ENCODE measurements at regions not wholly inside any gene's neighbourhood (a gene's known extent, or its start where the extent isn't known, plus 50 kb on each side); places are given as distances from the start of the nearest gene placed in this dataset.

DNA sequence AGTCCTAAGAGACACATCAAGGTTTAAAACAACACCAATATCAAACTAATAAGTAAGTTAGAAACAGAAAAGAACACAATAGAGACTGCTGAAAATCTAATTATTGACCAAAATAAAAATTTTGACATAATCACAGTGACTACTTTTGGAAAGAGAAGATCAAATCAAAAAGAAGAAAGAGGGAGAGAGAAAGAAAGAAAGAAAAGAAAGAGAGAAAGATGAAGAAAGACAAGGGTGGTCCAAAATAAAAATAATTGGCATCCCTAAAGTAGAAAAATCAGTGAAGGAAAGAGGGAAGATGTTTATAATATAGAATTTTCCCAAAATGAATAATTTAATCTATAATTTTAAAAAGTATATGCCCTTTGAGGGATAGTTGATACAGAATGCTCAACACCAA lies 118.8 kb upstream of the VIPR2 start:
- no peak for DNase-seq (ENCODE audit: low spot score)

DNA sequence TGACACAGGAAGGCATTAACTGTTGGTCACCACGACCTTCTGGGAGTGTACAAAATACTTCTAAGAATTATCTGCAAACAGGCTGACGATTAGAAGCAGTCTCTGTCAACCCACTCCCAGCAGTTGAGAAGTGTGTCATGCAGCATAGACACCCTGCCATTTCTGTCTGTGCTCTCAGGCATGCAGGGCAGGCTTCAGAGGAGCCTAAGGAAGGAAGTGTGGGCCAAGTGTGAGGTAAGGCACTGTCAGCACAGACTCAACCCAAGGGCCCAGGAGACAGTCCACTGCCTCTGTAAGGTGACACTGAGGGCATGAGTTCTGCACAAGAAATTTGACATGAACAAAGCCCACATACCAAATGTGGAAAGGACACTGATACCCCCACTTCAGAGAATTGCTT lies 109.0 kb upstream of the VIPR2 start:
- no peak for DNase-seq (ENCODE audit: low spot score)

DNA sequence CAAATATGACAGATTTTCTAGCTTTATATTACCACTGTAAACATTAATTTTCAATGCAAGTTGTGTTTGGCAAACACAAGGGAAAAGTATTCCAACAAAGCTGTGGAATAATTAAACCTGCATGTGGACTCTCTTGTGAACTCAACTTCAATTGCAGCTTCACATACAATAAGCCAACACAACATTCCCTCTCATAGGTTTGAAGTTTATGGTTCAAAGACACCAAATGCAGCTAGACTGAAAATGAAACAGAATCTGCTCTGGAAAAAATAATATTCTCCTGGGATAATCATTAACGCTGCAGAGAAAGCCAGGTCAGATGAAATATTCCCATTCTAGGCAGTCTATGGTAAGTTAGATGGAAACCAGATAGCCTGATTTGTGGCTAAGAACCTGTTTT lies 105.8 kb upstream of the VIPR2 start:
- no peak for DNase-seq (ENCODE audit: low spot score)

DNA sequence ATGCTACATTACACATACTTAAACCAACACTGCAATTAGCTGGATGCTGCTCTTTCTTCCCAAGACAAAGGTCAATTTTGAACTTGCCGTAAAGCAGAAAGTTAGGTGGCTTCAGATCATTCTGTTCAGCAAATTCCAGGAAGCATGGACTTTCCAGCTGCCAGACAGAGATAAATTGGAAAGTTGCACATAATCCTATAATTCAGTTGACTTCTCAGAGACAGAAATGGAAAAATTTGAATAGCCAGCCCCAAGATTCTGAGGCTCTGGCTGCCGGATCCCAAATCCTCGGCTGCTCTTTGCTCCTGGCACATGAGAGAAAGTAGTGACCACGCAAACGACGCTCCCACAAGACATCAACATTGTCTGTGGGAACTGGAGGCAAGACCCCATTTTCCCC lies 105.0 kb upstream of the VIPR2 start:
- DNase-seq (ENCODE audit: low spot score), result no peak

GRCh38 chr7:159247910-159248309 lies 103.2 kb upstream of the VIPR2 start:
- DNase-seq (ENCODE audit: low spot score), result no peak

- no peak for DNase-seq (ENCODE audit: low spot score)
Measured at GRCh38 chr7:159246702-159247480, 102.2 kb upstream of the VIPR2 start.

DNA sequence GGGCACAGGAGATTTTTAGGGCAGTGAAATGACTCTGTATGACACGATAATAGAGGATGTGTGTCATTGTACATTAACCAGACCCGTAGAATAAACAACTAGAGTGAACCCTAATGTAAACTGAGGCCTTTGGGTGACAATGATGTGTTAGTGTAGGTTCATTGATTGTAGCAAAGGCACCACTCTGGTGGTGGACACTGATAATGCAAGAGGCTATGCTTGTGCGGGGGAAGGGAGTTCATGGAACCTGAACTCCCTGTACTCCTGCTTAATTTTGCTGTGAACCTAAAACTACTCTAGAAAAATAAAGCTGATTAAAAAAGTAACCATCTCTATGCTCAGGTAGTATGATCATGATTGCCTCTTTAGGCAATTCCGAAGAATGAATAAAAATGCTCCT lies 96.3 kb upstream of the VIPR2 start:
- peak; percentile 22 for DNase-seq (ENCODE audit: low spot score)

- no peak for DNase-seq (ENCODE audit: low spot score)
Measured at GRCh38 chr7:159239028-159239427, 94.4 kb upstream of the VIPR2 start.

DNA sequence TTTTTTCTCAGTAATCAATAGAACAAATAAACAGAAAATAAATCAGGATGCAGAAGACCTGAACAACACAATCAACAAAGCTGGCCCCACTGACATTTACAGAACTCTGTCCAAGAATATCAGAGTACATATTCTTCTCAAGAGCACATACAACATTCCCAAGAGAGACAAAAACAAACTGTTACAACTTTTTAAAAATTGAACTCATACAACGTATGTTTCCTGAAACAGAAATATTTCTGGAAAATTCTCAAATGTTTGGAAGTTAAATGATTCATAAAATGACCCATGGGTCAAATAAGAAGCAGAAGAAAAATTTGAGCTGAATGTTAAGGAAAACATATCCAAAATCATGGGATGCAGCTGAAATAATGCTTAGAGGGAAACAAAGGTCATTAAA lies 93.9 kb upstream of the VIPR2 start:
- no peak for DNase-seq (ENCODE audit: low spot score)

GRCh38 chr7:159237022-159237653 lies 92.5 kb upstream of the VIPR2 start:
- DNase-seq (ENCODE audit: low spot score), result no peak

- DNase-seq (ENCODE audit: low spot score), result no peak
Measured at GRCh38 chr7:159231017-159231416, 86.3 kb upstream of the VIPR2 start.

DNA sequence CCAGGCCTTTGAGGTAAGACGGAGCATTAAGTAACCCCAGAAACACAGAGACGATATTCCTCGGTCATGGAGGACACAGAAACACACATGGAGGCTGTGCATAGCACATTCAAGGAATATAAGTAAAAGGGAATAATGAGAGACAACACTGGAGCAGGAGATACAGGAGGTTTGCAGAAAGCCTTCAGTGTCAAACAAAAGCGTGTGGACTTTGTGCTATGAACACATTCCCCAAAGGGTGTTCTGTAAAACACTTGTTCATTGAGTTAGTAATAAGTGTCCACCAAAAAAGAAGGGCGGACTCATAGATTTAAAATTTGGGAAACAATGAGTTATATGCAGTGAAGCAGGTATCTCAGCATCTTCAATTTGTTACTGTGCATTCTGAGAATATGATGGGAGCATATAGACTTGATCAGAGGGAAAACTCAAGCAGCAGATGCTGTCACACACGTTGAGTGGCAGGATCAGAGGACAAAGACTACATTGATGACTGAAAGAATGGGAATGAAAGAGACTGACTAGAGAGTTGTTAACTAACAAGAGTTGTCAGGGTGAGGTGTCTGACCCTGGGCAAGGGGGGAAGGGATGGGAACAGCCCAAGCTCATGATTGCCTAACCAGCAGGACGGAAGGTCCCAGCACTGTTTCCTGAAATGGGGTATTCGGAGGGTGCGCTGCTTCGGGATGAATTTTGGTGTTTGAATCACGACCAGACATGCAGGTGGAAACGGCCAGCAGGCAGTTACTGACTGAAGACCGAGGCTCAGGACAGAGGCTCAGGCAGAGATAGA lies 85.2 kb upstream of the VIPR2 start:
- no peak for DNase-seq (ENCODE audit: low spot score)

- DNase-seq (ENCODE audit: low spot score), result peak; percentile 48
Measured at GRCh38 chr7:159227433-159227832, 82.8 kb upstream of the VIPR2 start.

DNA sequence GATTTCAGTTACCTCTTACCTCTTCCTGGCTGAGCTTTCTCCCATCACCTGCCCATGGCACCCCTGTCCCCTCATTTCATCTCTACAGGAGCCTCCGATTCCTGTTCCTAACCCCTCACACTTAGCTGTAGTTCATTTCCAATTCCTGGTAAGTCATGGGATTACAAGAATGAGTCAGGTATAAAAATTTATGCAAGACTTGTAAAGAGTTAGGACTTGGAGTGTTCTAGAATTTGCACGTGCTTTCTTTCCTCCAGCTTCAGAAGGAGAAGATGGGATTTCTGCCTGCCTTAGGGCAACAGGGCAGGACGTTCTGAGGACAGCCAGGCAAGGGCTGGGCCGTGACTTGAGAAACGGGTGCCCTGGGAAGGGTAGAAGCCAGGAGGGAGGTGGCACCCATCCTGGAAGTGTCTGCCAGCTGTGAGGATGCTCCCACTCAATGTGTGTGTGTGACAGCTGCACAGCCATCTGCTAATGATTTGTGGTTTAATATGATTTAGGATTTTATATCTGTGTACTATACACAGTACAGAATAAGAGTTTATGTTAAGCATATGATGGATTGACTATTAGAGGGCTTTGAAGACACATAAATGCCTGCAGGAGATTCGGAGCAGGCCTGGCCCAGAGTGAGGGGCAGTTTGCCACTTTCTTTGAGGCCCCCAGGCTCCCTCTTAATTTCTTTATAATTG lies 81.5 kb upstream of the VIPR2 start:
- DNase-seq (ENCODE audit: low spot score), result no peak

DNA sequence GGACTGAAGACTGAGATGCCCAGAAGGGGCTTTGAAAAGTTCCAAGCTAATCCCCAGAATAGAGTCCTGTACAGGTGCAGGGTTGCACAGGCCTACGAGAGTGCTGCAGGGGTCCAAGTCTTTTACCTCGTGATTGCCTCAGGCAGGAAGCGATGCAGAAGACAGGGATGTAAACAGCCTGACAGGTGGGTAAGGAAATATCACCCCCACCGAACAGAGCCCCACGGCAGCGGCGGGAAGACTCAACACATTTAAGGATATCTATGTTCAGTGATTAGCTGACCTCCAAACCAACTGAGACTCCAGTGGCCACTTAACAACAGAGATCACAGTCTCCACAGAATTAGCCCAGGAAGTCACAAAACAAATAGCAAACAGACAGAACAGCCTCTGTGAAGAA lies 73.9 kb upstream of the VIPR2 start:
- no peak for DNase-seq (ENCODE audit: low spot score)

- DNase-seq (ENCODE audit: low spot score), result no peak
Measured at GRCh38 chr7:159218170-159218569, 73.5 kb upstream of the VIPR2 start.

DNA sequence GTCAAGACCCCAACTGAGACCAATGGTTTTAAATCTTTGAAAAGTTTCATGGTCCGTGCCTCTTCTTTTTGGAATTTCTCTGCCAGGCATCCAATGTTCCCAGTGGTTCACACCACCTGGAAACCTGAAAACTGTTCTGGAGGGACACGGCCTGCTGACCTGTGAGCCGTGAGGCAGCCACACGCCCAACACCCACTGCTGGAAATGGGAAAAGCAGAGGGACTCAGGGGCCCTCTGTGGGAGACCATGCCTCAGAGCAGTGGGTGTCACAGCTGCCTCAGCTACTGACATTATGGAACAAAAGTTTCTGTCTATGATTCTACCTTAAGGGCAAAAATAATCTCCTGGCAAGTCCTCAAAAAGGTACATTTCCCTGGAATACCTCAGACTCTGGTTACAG lies 70.4 kb upstream of the VIPR2 start:
- DNase-seq (ENCODE audit: low spot score), result no peak

DNA sequence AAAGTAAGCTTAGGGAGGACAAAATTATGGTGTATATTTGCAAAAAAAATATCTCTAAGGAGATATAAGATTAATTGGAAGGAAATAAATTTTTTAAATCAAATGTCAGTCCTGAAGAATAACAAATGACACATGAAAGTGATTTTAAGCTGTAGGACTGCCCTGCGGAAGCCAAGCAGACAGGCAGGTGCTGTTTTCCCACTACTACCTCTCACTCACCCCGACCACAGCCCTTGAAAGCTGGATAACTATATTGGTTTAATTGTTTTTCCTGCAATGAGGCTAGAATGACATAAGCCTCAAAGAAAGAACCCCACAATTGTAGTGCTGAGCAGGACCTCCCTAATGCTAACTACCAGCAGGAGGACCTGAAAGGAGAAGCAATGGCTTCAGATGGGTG lies 68.6 kb upstream of the VIPR2 start:
- no peak for DNase-seq (ENCODE audit: low spot score)

DNA sequence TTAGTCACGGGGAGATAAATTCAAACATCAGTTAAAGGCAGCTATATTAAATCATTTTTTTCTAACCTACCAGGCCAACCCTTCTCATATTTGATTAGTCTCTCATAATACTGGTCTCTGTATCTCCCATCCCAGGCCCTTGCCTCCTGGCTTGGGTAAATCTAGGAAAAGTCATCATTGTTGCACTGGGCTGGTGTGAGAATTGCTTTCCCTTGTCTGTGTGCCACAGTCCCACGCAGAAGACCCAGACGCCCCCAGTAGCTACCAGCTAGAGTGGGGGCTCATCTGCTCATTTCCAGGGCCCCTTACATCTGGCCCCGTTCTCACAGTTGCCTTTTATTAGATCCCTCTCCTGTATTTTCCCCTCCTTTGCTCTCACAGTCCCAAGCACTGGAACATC lies 67.6 kb upstream of the VIPR2 start:
- DNase-seq (ENCODE audit: low spot score), result no peak

GRCh38 chr7:159211540-159212182 lies 67.0 kb upstream of the VIPR2 start:
- DNase-seq (ENCODE audit: low spot score), result no peak

GRCh38 chr7:159210581-159211235 lies 66.0 kb upstream of the VIPR2 start:
- DNase-seq (ENCODE audit: low spot score), result no peak
